Loucy (cell line): ENCODE measurements at regions not wholly inside any gene's neighbourhood (a gene's known extent, or its start where the extent isn't known, plus 50 kb on each side); places are given as distances from the start of the nearest gene placed in this dataset.

ENCODE experiments used
- H2AFZ ChIP-seq: fragments of 200-600 bp; sonication (generic); 2 replicates; pipeline ENCODE4 v1.6.0; 2016; ENCODE audit warnings: antibody characterized with exemption, mild to moderate bottlenecking, low read length, moderate library complexity
- H3F3A ChIP-seq: fragments of 200-600 bp; 2 replicates; pipeline ENCODE4 v1.6.0; 2016; ENCODE audit warnings: antibody characterized with exemption, low read depth, mild to moderate bottlenecking
- H3K27me3 ChIP-seq: fragments of 200-600 bp; sonication (generic); 2 replicates; pipeline ENCODE4 v1.6.1; 2014; ENCODE audit warnings: low read length, mild to moderate bottlenecking; ENCODE audit not compliant: insufficient read depth, poor library complexity, severe bottlenecking
- H3K36me3 ChIP-seq: fragments of 200-600 bp; sonication (generic); 2 replicates; pipeline ENCODE4 v1.6.1; 2016; ENCODE audit warnings: low read length; ENCODE audit not compliant: insufficient read depth
- H3K4me1 ChIP-seq: fragments of 200-600 bp; sonication (generic); 2 replicates; pipeline ENCODE4 v1.5.1; 2014; ENCODE audit warnings: low read length, mild to moderate bottlenecking; ENCODE audit not compliant: insufficient read depth, poor library complexity, severe bottlenecking
- H3K4me2 ChIP-seq: fragments of 200-600 bp; sonication (generic); 2 replicates; pipeline ENCODE4 v1.6.0; 2014; ENCODE audit warnings: antibody characterized with exemption, low read length, low read depth, mild to moderate bottlenecking; ENCODE audit not compliant: poor library complexity, severe bottlenecking
- H3K4me3 ChIP-seq: fragments of 200-600 bp; sonication (generic); 2 replicates; pipeline ENCODE4 v1.5.1; 2014; ENCODE audit warnings: low read length, mild to moderate bottlenecking, mixed read lengths; ENCODE audit not compliant: poor library complexity, severe bottlenecking
- H3K79me2 ChIP-seq: fragments of 200-600 bp; sonication (generic); 2 replicates; pipeline ENCODE4 v1.6.1; 2014; ENCODE audit warnings: low read length; ENCODE audit not compliant: insufficient read depth
- H3K9ac ChIP-seq: fragments of 200-600 bp; sonication (generic); 2 replicates; pipeline ENCODE4 v1.6.0; 2014; ENCODE audit warnings: mild to moderate bottlenecking, low read depth, low read length, moderate library complexity; ENCODE audit not compliant: poor library complexity, severe bottlenecking
- H3K9me2 ChIP-seq: fragments of 200-600 bp; sonication (generic); replicated peaks from 2 replicates; pipeline ENCODE4 v1.6.1; 2016; ENCODE audit warnings: low read depth, low read length, mixed read lengths
- H3K9me3 ChIP-seq: fragments of 200-600 bp; sonication (generic); 2 replicates; pipeline ENCODE4 v1.6.1; 2014; ENCODE audit warnings: mild to moderate bottlenecking, antibody characterized with exemption, low read length, low read depth; ENCODE audit not compliant: insufficient read depth
- H4K20me1 ChIP-seq: fragments of 200-600 bp; sonication (generic); 2 replicates; pipeline ENCODE4 v1.6.0; 2014; ENCODE audit warnings: antibody characterized with exemption, low read length, mild to moderate bottlenecking; ENCODE audit not compliant: insufficient read depth, poor library complexity, severe bottlenecking
- CTCF ChIP-seq: fragments of 200-600 bp; sonication (generic); conservative IDR thresholded peaks from 2 replicates; pipeline ENCODE4 v1.5.1; 2014; ENCODE audit warnings: mild to moderate bottlenecking, antibody characterized with exemption, low read length
- EZH2phosphoT487 ChIP-seq: fragments of 200-600 bp; IDR thresholded peaks from 2 replicates; pipeline ENCODE4 v1.6.1; 2018; ENCODE audit warnings: antibody characterized with exemption, mild to moderate bottlenecking, moderate library complexity, borderline replicate concordance

- Histone ChIP-seq H3K36me3 (no peaks in the 10 kb centered on the region), H3F3A (no peaks in the 10 kb centered on the region), H3K27me3 (no peaks in the 10 kb centered on the region), H3K79me2 (no peaks in the 10 kb centered on the region), H3K4me1 (no peaks in the 10 kb centered on the region), H3K4me2 (no peak overlapping the region), H2AFZ (no peak overlapping the region), H3K9me3 (no peaks in the 10 kb centered on the region), H3K4me3 (no peak overlapping the region), H3K9me2 (no peaks in the 10 kb centered on the region), H4K20me1 (no peaks in the 10 kb centered on the region), H3K9ac (no peak overlapping the region)
- TF ChIP-seq EZH2phosphoT487 = no peak
- no peak for TF ChIP-seq CTCF
Measured at GRCh38 chr6:95208621-95209020, 368.7 kb upstream of the MANEA start.

- no peaks in the 10 kb centered on the region for H3K79me2 ChIP-seq
Measured at GRCh38 chr6:95209074-95209473, 368.3 kb upstream of the MANEA start.

GRCh38 chr6:95216555-95216954, 360.8 kb upstream of the MANEA start:
- peak overlapping the region; percentile 49; the same call in 1 of the 2 replicates for H2AFZ ChIP-seq
- no peak overlapping the region for H3K4me2 ChIP-seq
- H3K27me3 ChIP-seq = no peaks in the 10 kb centered on the region
- H3K9me3 ChIP-seq = no peaks in the 10 kb centered on the region
- H3K79me2 ChIP-seq = no peaks in the 10 kb centered on the region
- no peak overlapping the region for H3K9ac ChIP-seq
- no peaks in the 10 kb centered on the region for H3K4me1 ChIP-seq
- no peaks in the 10 kb centered on the region for H3K36me3 ChIP-seq
- TF ChIP-seq EZH2phosphoT487 (no peak), CTCF (no peak)
- H3K9me2 ChIP-seq = no peaks in the 10 kb centered on the region
- no peaks in the 10 kb centered on the region for H4K20me1 ChIP-seq
- no peak overlapping the region for H3K4me3 ChIP-seq
- H3F3A ChIP-seq = no peaks in the 10 kb centered on the region

More at GRCh38 chr6:95209074-95209473, 368.3 kb upstream of the MANEA start:
- no peaks in the 10 kb centered on the region for H3F3A ChIP-seq
- H3K4me2 ChIP-seq = no peak overlapping the region
- H3K9me2 ChIP-seq = no peaks in the 10 kb centered on the region
- no peaks in the 10 kb centered on the region for H3K36me3 ChIP-seq
- H3K9ac ChIP-seq = no peak overlapping the region
- H3K27me3 ChIP-seq = no peaks in the 10 kb centered on the region
- H3K4me3 ChIP-seq = no peak overlapping the region
- no peaks in the 10 kb centered on the region for H4K20me1 ChIP-seq
- no peak overlapping the region for H2AFZ ChIP-seq
- no peaks in the 10 kb centered on the region for H3K9me3 ChIP-seq
- TF ChIP-seq EZH2phosphoT487 (no peak), CTCF (no peak)
- H3K4me1 ChIP-seq = no peaks in the 10 kb centered on the region
